Adipocyte (in vitro differentiated cells): ENCODE measurements at regions not wholly inside any gene's neighbourhood (a gene's known extent, or its start where the extent isn't known, plus 50 kb on each side); places are given as distances from the start of the nearest gene placed in this dataset.

Experiments
- DNase-seq: peaks from one replicate; pipeline ENCODE4 v3.0.0-alpha.2; 2015; ENCODE audit warnings: low read depth
- H3K27me3 ChIP-seq: replicated peaks from 2 replicates; pipeline ENCODE4 v1.7.0; 2013; ENCODE audit warnings: mild to moderate bottlenecking, low read length, moderate library complexity; ENCODE audit not compliant: control insufficient read depth, insufficient read depth
- H3K36me3 ChIP-seq: 2 replicates; pipeline ENCODE4 v1.7.0; 2013; ENCODE audit warnings: low read length, mild to moderate bottlenecking, moderate library complexity; ENCODE audit not compliant: control insufficient read depth, insufficient read depth, severe bottlenecking
- H3K4me1 ChIP-seq: 2 replicates; pipeline ENCODE4 v1.7.0; 2013; ENCODE audit warnings: mild to moderate bottlenecking, low read length, moderate library complexity; ENCODE audit not compliant: control insufficient read depth, insufficient read depth
- H3K4me3 ChIP-seq: 2 replicates; pipeline ENCODE4 v1.7.0; 2013; ENCODE audit warnings: mild to moderate bottlenecking, low read length, moderate library complexity
- H3K9ac ChIP-seq: 2 replicates; pipeline ENCODE4 v1.7.0; 2013; ENCODE audit warnings: mild to moderate bottlenecking, low read length, moderate library complexity
- H3K9me3 ChIP-seq: 2 replicates; pipeline ENCODE4 v1.7.0; 2013; ENCODE audit warnings: mild to moderate bottlenecking, low read length, moderate library complexity; ENCODE audit not compliant: control insufficient read depth

GRCh38 chr20:24868959-24869358 is 80.1 kb upstream of the CST7 start:
- Histone ChIP-seq H3K4me3 (no peak overlapping the region), H3K36me3 (no peaks in the 10 kb centered on the region), H3K9ac (no peak overlapping the region), H3K4me1 (no peaks in the 10 kb centered on the region), H3K27me3 (peaks cover 21% of the 10 kb centered on the region), H3K9me3 (no peaks in the 10 kb centered on the region)
- DNase-seq, result no peak

- DNase-seq, result no peak
- Histone ChIP-seq H3K9ac (no peak overlapping the region), H3K9me3 (no peaks in the 10 kb centered on the region), H3K4me1 (no peaks in the 10 kb centered on the region), H3K27me3 (peaks cover 30% of the 10 kb centered on the region), H3K36me3 (no peaks in the 10 kb centered on the region), H3K4me3 (no peak overlapping the region)
Measured at GRCh38 chr20:24870057-24870456, 79.0 kb upstream of the CST7 start.

- Histone ChIP-seq H3K27me3 (peaks cover 33% of the 10 kb centered on the region), H3K9ac (no peak overlapping the region), H3K9me3 (no peaks in the 10 kb centered on the region), H3K4me3 (no peak overlapping the region), H3K36me3 (no peaks in the 10 kb centered on the region), H3K4me1 (no peaks in the 10 kb centered on the region)
- DNase-seq, result peak; percentile 9
Measured at GRCh38 chr20:24870881-24871280, 78.2 kb upstream of the CST7 start.

- Histone ChIP-seq H3K9ac (no peak overlapping the region), H3K27me3 (peaks cover 33% of the 10 kb centered on the region), H3K4me3 (no peak overlapping the region), H3K4me1 (no peaks in the 10 kb centered on the region), H3K36me3 (no peaks in the 10 kb centered on the region), H3K9me3 (no peaks in the 10 kb centered on the region)
- no peak for DNase-seq
Measured at GRCh38 chr20:24871480-24872213, 77.4 kb upstream of the CST7 start.

- Histone ChIP-seq H3K27me3 (peaks cover 33% of the 10 kb centered on the region), H3K36me3 (no peaks in the 10 kb centered on the region), H3K4me3 (no peak overlapping the region), H3K9me3 (no peaks in the 10 kb centered on the region), H3K4me1 (no peaks in the 10 kb centered on the region), H3K9ac (no peak overlapping the region)
- DNase-seq, result no peak
Measured at GRCh38 chr20:24872291-24873024, 76.6 kb upstream of the CST7 start.

GRCh38 chr20:24873025-24873620 is 75.9 kb upstream of the CST7 start:
- H3K9ac ChIP-seq, result no peak overlapping the region
- no peaks in the 10 kb centered on the region for H3K36me3 ChIP-seq
- H3K27me3 ChIP-seq, result peaks cover 33% of the 10 kb centered on the region
- no peaks in the 10 kb centered on the region for H3K4me1 ChIP-seq
- DNase-seq, result no peak
- no peaks in the 10 kb centered on the region for H3K9me3 ChIP-seq
- no peak overlapping the region for H3K4me3 ChIP-seq

GRCh38 chr20:24875078-24875477 is 74.0 kb upstream of the CST7 start:
- no peak overlapping the region for H3K9ac ChIP-seq
- H3K27me3 ChIP-seq, result peaks cover 37% of the 10 kb centered on the region
- no peaks in the 10 kb centered on the region for H3K9me3 ChIP-seq
- H3K4me1 ChIP-seq, result no peaks in the 10 kb centered on the region
- no peaks in the 10 kb centered on the region for H3K36me3 ChIP-seq
- no peak overlapping the region for H3K4me3 ChIP-seq
- no peak for DNase-seq

- no peaks in the 10 kb centered on the region for H3K36me3 ChIP-seq
- no peak overlapping the region for H3K9ac ChIP-seq
- no peaks in the 10 kb centered on the region for H3K4me1 ChIP-seq
- H3K9me3 ChIP-seq, result peaks cover 8% of the 10 kb centered on the region
- H3K4me3 ChIP-seq, result no peak overlapping the region
- no peak for DNase-seq
- H3K27me3 ChIP-seq, result peaks cover 23% of the 10 kb centered on the region
Measured at GRCh38 chr20:24877652-24878051, 71.4 kb upstream of the CST7 start.

GRCh38 chr20:24878657-24879056 is 70.4 kb upstream of the CST7 start:
- Histone ChIP-seq H3K9ac (no peak overlapping the region), H3K9me3 (peaks cover 16% of the 10 kb centered on the region), H3K4me1 (no peaks in the 10 kb centered on the region)

GRCh38 chr20:24879875-24880274 is 69.2 kb upstream of the CST7 start:
- Histone ChIP-seq H3K4me3 (no peak overlapping the region), H3K27me3 (peaks cover 9% of the 10 kb centered on the region), H3K36me3 (no peaks in the 10 kb centered on the region), H3K9me3 (peaks cover 18% of the 10 kb centered on the region), H3K9ac (no peak overlapping the region), H3K4me1 (no peaks in the 10 kb centered on the region)
- no peak for DNase-seq

More at GRCh38 chr20:24878657-24879056, 70.4 kb upstream of the CST7 start:
- H3K27me3 ChIP-seq, result peaks cover 20% of the 10 kb centered on the region
- DNase-seq, result no peak
- no peaks in the 10 kb centered on the region for H3K36me3 ChIP-seq
- H3K4me3 ChIP-seq, result no peak overlapping the region

- Histone ChIP-seq H3K9me3 (peaks cover 18% of the 10 kb centered on the region), H3K4me3 (no peak overlapping the region), H3K9ac (no peak overlapping the region), H3K27me3 (peaks cover 4% of the 10 kb centered on the region), H3K36me3 (no peaks in the 10 kb centered on the region), H3K4me1 (no peaks in the 10 kb centered on the region)
- DNase-seq, result no peak
Measured at GRCh38 chr20:24880356-24880755, 68.7 kb upstream of the CST7 start.
